C4-2B (cell line): ENCODE measurements at regions not wholly inside any gene's neighbourhood (a gene's known extent, or its start where the extent isn't known, plus 50 kb on each side); places are given as distances from the start of the nearest gene placed in this dataset.

Experiments
- ZFX ChIP-seq: fragments of 450-650 bp; IDR thresholded peaks from 2 replicates; pipeline ENCODE4 v1.6.1; 2017
- TF ChIP-seq, protein P1 (sequence below): fragments of 450-650 bp; conservative IDR thresholded peaks from 2 replicates; pipeline ENCODE4 v1.5.1; 2017; ENCODE audit warnings: mild to moderate bottlenecking

- TF ChIP-seq, protein P1, sequence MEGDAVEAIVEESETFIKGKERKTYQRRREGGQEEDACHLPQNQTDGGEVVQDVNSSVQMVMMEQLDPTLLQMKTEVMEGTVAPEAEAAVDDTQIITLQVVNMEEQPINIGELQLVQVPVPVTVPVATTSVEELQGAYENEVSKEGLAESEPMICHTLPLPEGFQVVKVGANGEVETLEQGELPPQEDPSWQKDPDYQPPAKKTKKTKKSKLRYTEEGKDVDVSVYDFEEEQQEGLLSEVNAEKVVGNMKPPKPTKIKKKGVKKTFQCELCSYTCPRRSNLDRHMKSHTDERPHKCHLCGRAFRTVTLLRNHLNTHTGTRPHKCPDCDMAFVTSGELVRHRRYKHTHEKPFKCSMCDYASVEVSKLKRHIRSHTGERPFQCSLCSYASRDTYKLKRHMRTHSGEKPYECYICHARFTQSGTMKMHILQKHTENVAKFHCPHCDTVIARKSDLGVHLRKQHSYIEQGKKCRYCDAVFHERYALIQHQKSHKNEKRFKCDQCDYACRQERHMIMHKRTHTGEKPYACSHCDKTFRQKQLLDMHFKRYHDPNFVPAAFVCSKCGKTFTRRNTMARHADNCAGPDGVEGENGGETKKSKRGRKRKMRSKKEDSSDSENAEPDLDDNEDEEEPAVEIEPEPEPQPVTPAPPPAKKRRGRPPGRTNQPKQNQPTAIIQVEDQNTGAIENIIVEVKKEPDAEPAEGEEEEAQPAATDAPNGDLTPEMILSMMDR = no peak
- no peak for TF ChIP-seq ZFX
These were observed 261.9 kb upstream of the ISX start for GRCh38 chr22:34804091-34804490.
